ENCODE measurements at regions not wholly inside any gene's neighbourhood (a gene's known extent, or its start where the extent isn't known, plus 50 kb on each side); places are given as distances from the start of the nearest gene placed in this dataset.
"Not testable (repeated sequence)": the region's sequence is repeated elsewhere in the genome, so short reads cannot be mapped to it uniquely, and the experiment has no call there.

DNA sequence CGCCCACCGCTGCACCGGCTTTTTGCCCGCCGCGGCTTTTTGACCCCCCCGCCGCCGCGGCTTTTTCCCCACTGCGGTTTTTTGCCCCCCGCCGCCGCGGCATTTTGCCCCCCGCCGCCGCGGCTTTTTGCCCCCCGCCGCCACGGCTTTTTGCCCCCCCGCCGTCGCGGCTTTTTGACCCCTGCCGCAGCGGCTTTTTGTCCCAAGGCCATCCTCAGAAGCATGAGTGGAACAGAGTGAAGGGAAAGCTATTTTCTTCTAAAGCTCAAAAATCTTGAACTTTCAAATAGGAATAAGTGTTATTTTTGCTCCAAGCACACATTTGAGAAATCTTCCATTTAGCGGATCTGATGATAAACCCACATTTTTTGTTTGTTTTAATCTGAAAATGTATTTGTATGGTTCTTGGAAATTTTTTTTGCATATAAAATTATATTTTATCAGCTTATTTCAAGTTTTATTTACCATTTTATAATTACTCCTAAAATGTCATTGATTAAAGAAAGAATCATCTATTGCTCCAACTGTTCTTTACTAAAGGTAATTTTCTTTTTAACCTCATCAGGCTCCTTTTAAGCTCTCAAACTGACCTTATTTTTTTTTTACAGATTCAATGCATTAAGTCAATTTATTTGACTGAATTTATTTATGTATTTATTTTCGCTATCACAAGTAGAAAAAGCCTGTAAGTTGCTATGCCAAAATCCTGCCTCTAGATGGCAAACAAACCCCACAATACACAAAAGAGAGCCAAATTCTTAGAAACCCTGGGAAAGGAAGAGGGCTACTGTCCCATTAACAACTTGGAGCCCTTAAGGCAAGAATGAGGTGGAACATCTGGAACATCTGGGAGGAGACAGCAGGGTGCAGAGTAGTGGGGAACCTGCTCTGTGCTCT, 460.3 kb downstream of the ZNF33B start:
- not testable (repeated sequence) for H3K9me3 ChIP-seq (ENCODE audit: low read length); H2AFZ ChIP-seq (ENCODE audit: low read length); H3F3A ChIP-seq (ENCODE audit: insufficient read depth, low read length); H3K27me3 ChIP-seq (ENCODE audit: insufficient read depth, low read length); H3K36me3 ChIP-seq (ENCODE audit: insufficient read depth, low read length); H4K20me1 ChIP-seq (ENCODE audit: insufficient read depth, low read length); H3K4me2 ChIP-seq (ENCODE audit: low read length); H3K4me3 ChIP-seq (ENCODE audit: low read depth, low read length, poor library complexity, severe bottlenecking); H3K9me2 ChIP-seq (ENCODE audit: low read depth, low read length); H3K27ac ChIP-seq (ENCODE audit: low read depth, low read length, poor library complexity, severe bottlenecking); H3K4me1 ChIP-seq (ENCODE audit: insufficient read depth, low read length, severe bottlenecking); H3K79me2 ChIP-seq (ENCODE audit: insufficient read depth, low read length); H3K9ac ChIP-seq (ENCODE audit: low read length)
- TF ChIP-seq, protein P1, sequence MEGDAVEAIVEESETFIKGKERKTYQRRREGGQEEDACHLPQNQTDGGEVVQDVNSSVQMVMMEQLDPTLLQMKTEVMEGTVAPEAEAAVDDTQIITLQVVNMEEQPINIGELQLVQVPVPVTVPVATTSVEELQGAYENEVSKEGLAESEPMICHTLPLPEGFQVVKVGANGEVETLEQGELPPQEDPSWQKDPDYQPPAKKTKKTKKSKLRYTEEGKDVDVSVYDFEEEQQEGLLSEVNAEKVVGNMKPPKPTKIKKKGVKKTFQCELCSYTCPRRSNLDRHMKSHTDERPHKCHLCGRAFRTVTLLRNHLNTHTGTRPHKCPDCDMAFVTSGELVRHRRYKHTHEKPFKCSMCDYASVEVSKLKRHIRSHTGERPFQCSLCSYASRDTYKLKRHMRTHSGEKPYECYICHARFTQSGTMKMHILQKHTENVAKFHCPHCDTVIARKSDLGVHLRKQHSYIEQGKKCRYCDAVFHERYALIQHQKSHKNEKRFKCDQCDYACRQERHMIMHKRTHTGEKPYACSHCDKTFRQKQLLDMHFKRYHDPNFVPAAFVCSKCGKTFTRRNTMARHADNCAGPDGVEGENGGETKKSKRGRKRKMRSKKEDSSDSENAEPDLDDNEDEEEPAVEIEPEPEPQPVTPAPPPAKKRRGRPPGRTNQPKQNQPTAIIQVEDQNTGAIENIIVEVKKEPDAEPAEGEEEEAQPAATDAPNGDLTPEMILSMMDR (IDR thresholded peaks at IDR 0.05; ENCODE audit: low read length) = peak; percentile 33; the same call in 1 of the 2 replicates

DNA sequence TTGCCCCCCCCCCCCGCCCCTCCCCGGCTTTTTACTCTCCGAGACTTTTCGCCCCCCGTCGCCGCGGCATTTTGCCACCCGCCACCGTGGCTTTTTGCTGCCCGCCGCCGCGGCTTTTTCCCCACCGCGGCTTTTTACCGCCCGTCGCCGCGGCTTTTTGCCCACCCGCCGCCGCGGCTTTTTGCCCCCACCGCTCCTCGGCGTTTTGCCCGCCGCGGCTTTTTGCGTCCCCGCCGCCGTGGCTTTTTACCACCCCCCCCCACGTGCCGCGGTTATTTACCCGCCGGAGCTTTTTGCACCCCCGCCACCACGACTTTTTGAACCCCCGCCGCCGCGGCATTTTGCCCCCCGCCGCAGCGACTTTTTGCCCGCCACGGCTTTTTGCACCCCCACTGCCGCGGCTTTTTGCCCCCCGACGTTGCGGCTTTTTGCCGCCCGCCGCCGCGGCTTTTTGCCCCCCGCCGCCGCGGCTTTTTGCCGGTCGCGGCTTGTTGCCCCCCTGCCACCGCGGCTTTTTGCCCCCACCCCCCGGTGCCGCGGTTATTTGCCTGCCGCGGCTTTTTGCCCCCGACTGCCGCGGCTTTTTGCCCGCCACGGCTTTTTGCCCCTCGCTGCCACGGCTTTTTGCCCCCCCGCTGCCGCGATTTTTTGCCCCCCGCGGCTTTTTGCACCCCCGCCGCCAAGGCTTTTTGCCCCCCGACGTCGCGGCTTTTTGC, 461.1 kb downstream of the ZNF33B start:
- H3K27me3 ChIP-seq (ENCODE audit: insufficient read depth, low read length) = no peaks in the 10 kb centered on the region
- no peak overlapping the region for H3K9ac ChIP-seq (ENCODE audit: low read length)
- TF ChIP-seq EZH2 (IDR thresholded peaks at IDR 0.05; ENCODE audit: borderline replicate concordance, low read length) = no peak
- TF ChIP-seq, protein P1 (IDR thresholded peaks at IDR 0.05; ENCODE audit: low read length) = no peak
- no peaks in the 10 kb centered on the region for H3K9me3 ChIP-seq (ENCODE audit: low read length)
- no peak overlapping the region for H3K4me3 ChIP-seq (ENCODE audit: low read depth, low read length, poor library complexity, severe bottlenecking)
- H2AFZ ChIP-seq (ENCODE audit: low read length) = no peak overlapping the region
- no peaks in the 10 kb centered on the region for H3K79me2 ChIP-seq (ENCODE audit: insufficient read depth, low read length)
- no peaks in the 10 kb centered on the region for H3F3A ChIP-seq (ENCODE audit: insufficient read depth, low read length)
- no peaks in the 10 kb centered on the region for H3K9me2 ChIP-seq (ENCODE audit: low read depth, low read length)
- H4K20me1 ChIP-seq (ENCODE audit: insufficient read depth, low read length) = no peaks in the 10 kb centered on the region
- H3K27ac ChIP-seq (ENCODE audit: low read depth, low read length, poor library complexity, severe bottlenecking) = no peak overlapping the region
- H3K4me2 ChIP-seq (ENCODE audit: low read length) = no peak overlapping the region
- H3K36me3 ChIP-seq (ENCODE audit: insufficient read depth, low read length) = no peaks in the 10 kb centered on the region
- H3K4me1 ChIP-seq (ENCODE audit: insufficient read depth, low read length, severe bottlenecking) = no peaks in the 10 kb centered on the region

DNA sequence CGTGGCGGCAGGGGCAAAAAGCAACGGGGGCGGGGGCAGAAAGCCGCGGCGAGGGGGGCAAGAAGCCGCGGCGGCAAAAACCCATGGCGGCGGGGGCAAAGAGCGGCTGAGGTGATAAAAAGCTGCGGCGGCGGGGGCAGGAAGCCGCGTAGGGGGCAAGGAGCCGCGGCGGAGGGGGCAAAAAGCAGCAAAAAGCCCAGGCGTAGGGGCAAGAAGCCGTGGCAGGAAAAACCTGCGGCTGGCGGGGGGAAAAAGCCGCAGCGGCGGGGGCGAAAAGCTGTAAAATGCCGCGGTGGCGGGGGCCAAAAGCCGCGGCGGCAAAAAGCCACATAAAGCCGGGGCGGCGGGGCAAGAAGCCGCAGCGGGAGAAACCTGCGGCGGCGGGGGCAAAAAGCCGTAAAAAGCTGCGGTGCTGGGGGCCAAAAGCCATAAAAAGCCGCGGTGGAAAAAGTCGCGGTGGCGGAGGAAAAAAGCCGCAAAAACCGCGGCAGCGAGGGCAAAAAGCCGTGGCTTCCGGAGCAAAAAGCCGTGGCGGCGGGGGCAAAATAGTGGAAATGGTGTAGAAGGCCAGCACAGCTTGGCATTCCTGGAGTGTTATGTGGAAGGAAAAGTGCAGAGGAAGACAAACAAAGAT, 487.8 kb downstream of the ZNF33B start:
- H3K4me3 ChIP-seq (ENCODE audit: low read depth, low read length, poor library complexity, severe bottlenecking) = no peak overlapping the region
- no peak overlapping the region for H3K27ac ChIP-seq (ENCODE audit: low read depth, low read length, poor library complexity, severe bottlenecking)
- H3K9ac ChIP-seq (ENCODE audit: low read length) = no peak overlapping the region
- no peak overlapping the region for H3K4me2 ChIP-seq (ENCODE audit: low read length)
- no peak overlapping the region for H2AFZ ChIP-seq (ENCODE audit: low read length)
- no peaks in the 10 kb centered on the region for H3K9me2 ChIP-seq (ENCODE audit: low read depth, low read length)
- no peaks in the 10 kb centered on the region for H3K4me1 ChIP-seq (ENCODE audit: insufficient read depth, low read length, severe bottlenecking)
- no peaks in the 10 kb centered on the region for H3K27me3 ChIP-seq (ENCODE audit: insufficient read depth, low read length)
- H3F3A ChIP-seq (ENCODE audit: insufficient read depth, low read length) = no peaks in the 10 kb centered on the region
- no peaks in the 10 kb centered on the region for H3K36me3 ChIP-seq (ENCODE audit: insufficient read depth, low read length)
- H3K9me3 ChIP-seq (ENCODE audit: low read length) = no peaks in the 10 kb centered on the region
- no peaks in the 10 kb centered on the region for H4K20me1 ChIP-seq (ENCODE audit: insufficient read depth, low read length)
- H3K79me2 ChIP-seq (ENCODE audit: insufficient read depth, low read length) = no peaks in the 10 kb centered on the region
- TF ChIP-seq, protein P1 (IDR thresholded peaks at IDR 0.05; ENCODE audit: low read length) = no peak
- TF ChIP-seq EZH2 (IDR thresholded peaks at IDR 0.05; ENCODE audit: borderline replicate concordance, low read length) = no peak

All from OCI-LY1 (cell line).